WTC11 (cell line): ENCODE measurements at regions not wholly inside any gene's neighbourhood (a gene's known extent, or its start where the extent isn't known, plus 50 kb on each side); places are given as distances from the start of the nearest gene placed in this dataset.

Experiments used
- ATAC-seq: fragments of 200-7000 bp; cut with Tn5 transposase; 2 replicates; pipeline ENCODE4 v1.10.0; 2021; ENCODE audit warnings: mild to moderate bottlenecking, moderate library complexity
- CTCF ChIA-PET: fragments of 300-600 bp; sonication (Branson Sonifier 250); formaldehyde crosslinking; loops from one replicate; lab custom pipeline; 2021; ENCODE audit warnings: antibody characterized with exemption; lab: Charles Lee
- POLR2A ChIA-PET: fragments of 350-600 bp; sonication (Branson Sonifier 250); formaldehyde crosslinking; loops from one replicate; lab custom pipeline; 2021; ENCODE audit warnings: antibody characterized with exemption; lab: Charles Lee
- DNase-seq: peaks from one replicate; pipeline ENCODE4 v3.0.0; 2021; ENCODE audit warnings: low spot score
- H3K27ac Mint-ChIP-seq: 2 replicates; pipeline ENCODE4 v1.8.0; 2021; ENCODE audit warnings: mixed read lengths
- H3K27me3 Mint-ChIP-seq: 2 replicates; pipeline ENCODE4 v1.8.0; 2021; ENCODE audit warnings: low read depth, mild to moderate bottlenecking, moderate library complexity, mixed read lengths
- H3K36me3 Mint-ChIP-seq: 2 replicates; pipeline ENCODE4 v1.8.0; 2021; ENCODE audit warnings: mixed read lengths
- H3K4me1 Mint-ChIP-seq: 2 replicates; pipeline ENCODE4 v1.8.0; 2022; ENCODE audit warnings: mixed read lengths
- H3K4me3 Mint-ChIP-seq: 2 replicates; pipeline ENCODE4 v1.8.0; 2021; ENCODE audit warnings: mild to moderate bottlenecking, moderate library complexity, mixed read lengths
- H3K9me3 Mint-ChIP-seq: 2 replicates; pipeline ENCODE4 v1.8.0; 2021; ENCODE audit warnings: mixed read lengths
- ELF4 ChIP-seq: sonication (generic); formaldehyde crosslinking; IDR thresholded peaks from 2 replicates; pipeline ENCODE4 v1.8.1; 2022; ENCODE audit warnings: low read depth, mild to moderate bottlenecking, moderate library complexity, missing genetic modification reagents
- ESRRA ChIP-seq: sonication (generic); formaldehyde crosslinking; IDR thresholded peaks from 2 replicates; pipeline ENCODE4 v1.8.1; 2022; ENCODE audit warnings: mild to moderate bottlenecking, missing genetic modification reagents, borderline replicate concordance
- ETV6 ChIP-seq: sonication (generic); formaldehyde crosslinking; IDR thresholded peaks from 2 replicates; pipeline ENCODE4 v1.8.1; 2022; ENCODE audit warnings: mild to moderate bottlenecking, missing genetic modification reagents
- FOXK1 ChIP-seq: sonication (generic); formaldehyde crosslinking; IDR thresholded peaks from 2 replicates; pipeline ENCODE4 v1.8.0; 2022; ENCODE audit warnings: mild to moderate bottlenecking, moderate library complexity, missing genetic modification reagents
- FOXP1 ChIP-seq: sonication (generic); formaldehyde crosslinking; IDR thresholded peaks from 2 replicates; pipeline ENCODE4 v1.8.0; 2022; ENCODE audit warnings: missing genetic modification reagents, mild to moderate bottlenecking, moderate library complexity, borderline replicate concordance
- GRHL2 ChIP-seq: fragments of 250-450 bp; sonication (Bioruptor Pico); IDR thresholded peaks from 2 replicates; pipeline ENCODE4 v1.8.0; 2022; ENCODE audit warnings: mild to moderate bottlenecking, moderate library complexity; ENCODE audit not compliant: insufficient replicate concordance, severe bottlenecking
- JUN ChIP-seq: sonication (generic); formaldehyde crosslinking; IDR thresholded peaks from 2 replicates; pipeline ENCODE4 v1.8.0; 2023; ENCODE audit warnings: mild to moderate bottlenecking, missing genetic modification reagents
- KAT7 ChIP-seq: sonication (generic); formaldehyde crosslinking; IDR thresholded peaks from 2 replicates; pipeline ENCODE4 v1.8.1; 2023; ENCODE audit warnings: missing genetic modification reagents, mild to moderate bottlenecking, borderline replicate concordance
- MYBL2 ChIP-seq: sonication (generic); formaldehyde crosslinking; IDR thresholded peaks from 2 replicates; pipeline ENCODE4 v1.8.1; 2023; ENCODE audit warnings: mild to moderate bottlenecking, moderate library complexity, missing genetic modification reagents
- NFE2L1 ChIP-seq: sonication (generic); formaldehyde crosslinking; IDR thresholded peaks from 2 replicates; pipeline ENCODE4 v1.8.1; 2023; ENCODE audit warnings: missing genetic modification reagents
- NR1H2 ChIP-seq: sonication (generic); formaldehyde crosslinking; IDR thresholded peaks from 2 replicates; pipeline ENCODE4 v1.9.0; 2021; ENCODE audit warnings: mild to moderate bottlenecking, moderate library complexity, missing genetic modification reagents
- NR3C1 ChIP-seq: sonication (generic); formaldehyde crosslinking; conservative IDR thresholded peaks from 2 replicates; pipeline ENCODE4 v1.8.1; 2023; ENCODE audit warnings: low read depth, mild to moderate bottlenecking, missing genetic modification reagents
- SMAD3 ChIP-seq: sonication (generic); formaldehyde crosslinking; IDR thresholded peaks from 2 replicates; pipeline ENCODE4 v1.8.0; 2022; ENCODE audit warnings: missing genetic modification reagents, mild to moderate bottlenecking, borderline replicate concordance
- SMAD4 ChIP-seq: sonication (generic); formaldehyde crosslinking; IDR thresholded peaks from 2 replicates; pipeline ENCODE4 v1.8.0; 2022; ENCODE audit warnings: mild to moderate bottlenecking, missing genetic modification reagents
- SOX15 ChIP-seq: fragments of 250-450 bp; sonication (Bioruptor Pico); IDR thresholded peaks from 2 replicates; pipeline ENCODE4 v1.9.0; 2021; ENCODE audit warnings: mild to moderate bottlenecking
- TEAD1 ChIP-seq: sonication (generic); formaldehyde crosslinking; IDR thresholded peaks from 2 replicates; pipeline ENCODE4 v1.8.0; 2022; ENCODE audit warnings: mild to moderate bottlenecking, missing genetic modification reagents
- TP53 ChIP-seq: sonication (generic); formaldehyde crosslinking; IDR thresholded peaks from 2 replicates; pipeline ENCODE4 v1.8.1; 2023; ENCODE audit warnings: mild to moderate bottlenecking, missing genetic modification reagents
- ZNF416 ChIP-seq: fragments of 250-450 bp; sonication (Bioruptor Pico); IDR thresholded peaks from 2 replicates; pipeline ENCODE4 v1.9.0; 2021; ENCODE audit warnings: mild to moderate bottlenecking, inconsistent platforms
- TF ChIP-seq, protein P1 (sequence below): sonication (generic); formaldehyde crosslinking; IDR thresholded peaks from 2 replicates; pipeline ENCODE4 v1.8.0; 2022; ENCODE audit warnings: mild to moderate bottlenecking, missing genetic modification reagents
- TF ChIP-seq, protein P2 (sequence below): sonication (generic); formaldehyde crosslinking; IDR thresholded peaks from 2 replicates; pipeline ENCODE4 v1.8.1; 2023; ENCODE audit warnings: mild to moderate bottlenecking, missing genetic modification reagents, borderline replicate concordance
- TF ChIP-seq, protein P3 (sequence below): fragments of 250-450 bp; sonication (Bioruptor Pico); IDR thresholded peaks from 2 replicates; pipeline ENCODE4 v1.9.0; 2021; ENCODE audit warnings: moderate library complexity, mild to moderate bottlenecking, inconsistent platforms, borderline replicate concordance
- TF ChIP-seq, protein P4 (sequence below): sonication (generic); formaldehyde crosslinking; IDR thresholded peaks from 2 replicates; pipeline ENCODE4 v1.8.0; 2022; ENCODE audit warnings: mild to moderate bottlenecking, missing genetic modification reagents
- TF ChIP-seq, protein P5 (sequence below): sonication (generic); formaldehyde crosslinking; IDR thresholded peaks from 2 replicates; pipeline ENCODE4 v1.8.1; 2022; ENCODE audit warnings: mild to moderate bottlenecking, moderate library complexity, missing genetic modification reagents
- TF ChIP-seq, protein P6 (sequence below): sonication (generic); formaldehyde crosslinking; IDR thresholded peaks from 2 replicates; pipeline ENCODE4 v1.8.0; 2022; ENCODE audit warnings: missing genetic modification reagents

DNA sequence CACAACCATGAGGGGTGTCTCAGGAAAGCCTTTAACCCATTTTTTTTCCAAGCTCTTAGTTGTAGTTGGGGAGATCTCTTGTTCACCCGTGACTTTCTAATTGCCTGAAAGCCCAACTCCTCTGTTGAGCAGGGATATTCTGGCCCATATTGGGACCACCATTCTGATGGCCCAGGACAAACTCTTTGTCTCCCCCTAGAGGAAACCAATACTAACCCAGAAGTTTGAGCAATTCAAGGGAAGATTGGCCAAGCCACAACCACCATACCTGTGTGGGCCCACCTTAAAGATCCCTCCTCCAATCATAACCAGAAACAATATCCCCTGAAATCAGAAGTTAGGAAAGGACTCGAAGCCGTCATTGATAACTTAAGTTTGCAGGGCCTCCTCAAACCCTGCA is 132.6 kb downstream of the THBS2 start:
- H3K4me1 Mint-ChIP-seq: no peaks in the 10 kb centered on the region; the same call in 1 of the 2 replicates
- no peaks in the 10 kb centered on the region; the same call in 1 of the 2 replicates for H3K27me3 Mint-ChIP-seq
- H3K9me3 Mint-ChIP-seq: peaks cover 39% of the 10 kb centered on the region
- peaks cover 6% of the 10 kb centered on the region; the same call in 1 of the 2 replicates for H3K36me3 Mint-ChIP-seq
- no peak overlapping the region for H3K27ac Mint-ChIP-seq
- ATAC-seq: no peak
- DNase-seq: no peak
- TF ChIP-seq, protein P1, sequence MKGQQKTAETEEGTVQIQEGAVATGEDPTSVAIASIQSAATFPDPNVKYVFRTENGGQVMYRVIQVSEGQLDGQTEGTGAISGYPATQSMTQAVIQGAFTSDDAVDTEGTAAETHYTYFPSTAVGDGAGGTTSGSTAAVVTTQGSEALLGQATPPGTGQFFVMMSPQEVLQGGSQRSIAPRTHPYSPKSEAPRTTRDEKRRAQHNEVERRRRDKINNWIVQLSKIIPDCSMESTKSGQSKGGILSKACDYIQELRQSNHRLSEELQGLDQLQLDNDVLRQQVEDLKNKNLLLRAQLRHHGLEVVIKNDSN: no peak
- no peak for TF ChIP-seq JUN
- TF ChIP-seq ESRRA (CRISPR knock-in tag): no peak
- no peak for TF ChIP-seq SMAD3 (CRISPR knock-in tag)
- no peak for TF ChIP-seq MYBL2 (CRISPR knock-in tag)
- TF ChIP-seq SOX15: no peak
- TF ChIP-seq TEAD1 (CRISPR knock-in tag): no peak
- TF ChIP-seq, protein P2, sequence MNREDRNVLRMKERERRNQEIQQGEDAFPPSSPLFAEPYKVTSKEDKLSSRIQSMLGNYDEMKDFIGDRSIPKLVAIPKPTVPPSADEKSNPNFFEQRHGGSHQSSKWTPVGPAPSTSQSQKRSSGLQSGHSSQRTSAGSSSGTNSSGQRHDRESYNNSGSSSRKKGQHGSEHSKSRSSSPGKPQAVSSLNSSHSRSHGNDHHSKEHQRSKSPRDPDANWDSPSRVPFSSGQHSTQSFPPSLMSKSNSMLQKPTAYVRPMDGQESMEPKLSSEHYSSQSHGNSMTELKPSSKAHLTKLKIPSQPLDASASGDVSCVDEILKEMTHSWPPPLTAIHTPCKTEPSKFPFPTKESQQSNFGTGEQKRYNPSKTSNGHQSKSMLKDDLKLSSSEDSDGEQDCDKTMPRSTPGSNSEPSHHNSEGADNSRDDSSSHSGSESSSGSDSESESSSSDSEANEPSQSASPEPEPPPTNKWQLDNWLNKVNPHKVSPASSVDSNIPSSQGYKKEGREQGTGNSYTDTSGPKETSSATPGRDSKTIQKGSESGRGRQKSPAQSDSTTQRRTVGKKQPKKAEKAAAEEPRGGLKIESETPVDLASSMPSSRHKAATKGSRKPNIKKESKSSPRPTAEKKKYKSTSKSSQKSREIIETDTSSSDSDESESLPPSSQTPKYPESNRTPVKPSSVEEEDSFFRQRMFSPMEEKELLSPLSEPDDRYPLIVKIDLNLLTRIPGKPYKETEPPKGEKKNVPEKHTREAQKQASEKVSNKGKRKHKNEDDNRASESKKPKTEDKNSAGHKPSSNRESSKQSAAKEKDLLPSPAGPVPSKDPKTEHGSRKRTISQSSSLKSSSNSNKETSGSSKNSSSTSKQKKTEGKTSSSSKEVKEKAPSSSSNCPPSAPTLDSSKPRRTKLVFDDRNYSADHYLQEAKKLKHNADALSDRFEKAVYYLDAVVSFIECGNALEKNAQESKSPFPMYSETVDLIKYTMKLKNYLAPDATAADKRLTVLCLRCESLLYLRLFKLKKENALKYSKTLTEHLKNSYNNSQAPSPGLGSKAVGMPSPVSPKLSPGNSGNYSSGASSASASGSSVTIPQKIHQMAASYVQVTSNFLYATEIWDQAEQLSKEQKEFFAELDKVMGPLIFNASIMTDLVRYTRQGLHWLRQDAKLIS (CRISPR knock-in tag): no peak
- TF ChIP-seq ELF4 (CRISPR knock-in tag): no peak
- TF ChIP-seq ETV6 (CRISPR knock-in tag): no peak
- TF ChIP-seq, protein P3, sequence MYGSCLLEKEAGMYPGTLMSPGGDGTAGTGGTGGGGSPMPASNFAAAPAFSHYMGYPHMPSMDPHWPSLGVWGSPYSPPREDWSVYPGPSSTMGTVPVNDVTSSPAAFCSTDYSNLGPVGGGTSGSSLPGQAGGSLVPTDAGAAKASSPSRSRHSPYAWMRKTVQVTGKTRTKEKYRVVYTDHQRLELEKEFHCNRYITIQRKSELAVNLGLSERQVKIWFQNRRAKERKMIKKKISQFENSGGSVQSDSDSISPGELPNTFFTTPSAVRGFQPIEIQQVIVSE (CRISPR knock-in tag): no peak
- no peak for TF ChIP-seq KAT7 (CRISPR knock-in tag)
- TF ChIP-seq SMAD4 (CRISPR knock-in tag): no peak
- TF ChIP-seq ZNF416 (CRISPR knock-in tag): no peak
- no peak for TF ChIP-seq NR3C1 (CRISPR knock-in tag)
- TF ChIP-seq, protein P4, sequence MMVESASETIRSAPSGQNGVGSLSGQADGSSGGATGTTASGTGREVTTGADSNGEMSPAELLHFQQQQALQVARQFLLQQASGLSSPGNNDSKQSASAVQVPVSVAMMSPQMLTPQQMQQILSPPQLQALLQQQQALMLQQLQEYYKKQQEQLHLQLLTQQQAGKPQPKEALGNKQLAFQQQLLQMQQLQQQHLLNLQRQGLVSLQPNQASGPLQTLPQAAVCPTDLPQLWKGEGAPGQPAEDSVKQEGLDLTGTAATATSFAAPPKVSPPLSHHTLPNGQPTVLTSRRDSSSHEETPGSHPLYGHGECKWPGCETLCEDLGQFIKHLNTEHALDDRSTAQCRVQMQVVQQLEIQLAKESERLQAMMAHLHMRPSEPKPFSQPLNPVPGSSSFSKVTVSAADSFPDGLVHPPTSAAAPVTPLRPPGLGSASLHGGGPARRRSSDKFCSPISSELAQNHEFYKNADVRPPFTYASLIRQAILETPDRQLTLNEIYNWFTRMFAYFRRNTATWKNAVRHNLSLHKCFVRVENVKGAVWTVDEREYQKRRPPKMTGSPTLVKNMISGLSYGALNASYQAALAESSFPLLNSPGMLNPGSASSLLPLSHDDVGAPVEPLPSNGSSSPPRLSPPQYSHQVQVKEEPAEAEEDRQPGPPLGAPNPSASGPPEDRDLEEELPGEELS: no peak
- TF ChIP-seq, protein P5, sequence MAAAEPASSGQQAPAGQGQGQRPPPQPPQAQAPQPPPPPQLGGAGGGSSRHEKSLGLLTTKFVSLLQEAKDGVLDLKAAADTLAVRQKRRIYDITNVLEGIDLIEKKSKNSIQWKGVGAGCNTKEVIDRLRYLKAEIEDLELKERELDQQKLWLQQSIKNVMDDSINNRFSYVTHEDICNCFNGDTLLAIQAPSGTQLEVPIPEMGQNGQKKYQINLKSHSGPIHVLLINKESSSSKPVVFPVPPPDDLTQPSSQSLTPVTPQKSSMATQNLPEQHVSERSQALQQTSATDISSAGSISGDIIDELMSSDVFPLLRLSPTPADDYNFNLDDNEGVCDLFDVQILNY: no peak
- TF ChIP-seq, all 79 proteins: peak for 0
- no peak overlapping the region for H3K4me3 Mint-ChIP-seq
- CTCF ChIA-PET: no interaction called here
- POLR2A ChIA-PET: no interaction called here

DNA sequence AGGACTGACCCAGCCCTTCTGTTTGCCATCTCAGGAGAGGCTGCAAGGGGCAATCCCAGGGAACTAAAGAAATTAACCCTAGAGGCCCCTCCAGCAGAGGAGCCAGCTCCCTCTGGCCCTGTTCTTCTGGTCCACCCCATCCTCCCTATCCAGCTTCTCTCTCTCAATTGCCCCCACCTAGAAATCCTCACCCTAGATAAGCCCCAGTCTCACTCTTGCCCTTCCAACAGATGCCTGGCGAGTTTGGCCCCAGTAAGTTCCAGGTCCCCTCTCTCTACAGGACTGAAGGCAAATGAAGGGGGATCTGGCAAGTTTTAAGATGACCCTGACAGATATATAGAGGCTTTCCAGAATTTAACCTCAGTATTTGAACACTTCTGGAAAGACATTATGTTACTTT is 134.0 kb downstream of the THBS2 start:
- POLR2A ChIA-PET: no interaction called here
- H3K36me3 Mint-ChIP-seq: peaks cover 6% of the 10 kb centered on the region; the same call in 1 of the 2 replicates
- ATAC-seq (no peak), DNase-seq (no peak)
- no peak overlapping the region for H3K4me3 Mint-ChIP-seq
- peaks cover 11% of the 10 kb centered on the region for H3K4me1 Mint-ChIP-seq
- CTCF ChIA-PET: no interaction called here
- H3K27ac Mint-ChIP-seq: no peak overlapping the region
- peaks cover 32% of the 10 kb centered on the region for H3K9me3 Mint-ChIP-seq
- H3K27me3 Mint-ChIP-seq: no peaks in the 10 kb centered on the region; the same call in 1 of the 2 replicates
- no peak for TF ChIP-seq TP53
- TF ChIP-seq NFE2L1: no peak
- TF ChIP-seq GRHL2: no peak
- TF ChIP-seq FOXK1 (CRISPR knock-in tag): no peak
- no peak for TF ChIP-seq SMAD4 (CRISPR knock-in tag)
- TF ChIP-seq NR1H2 (CRISPR knock-in tag): no peak
- TF ChIP-seq, protein P6, sequence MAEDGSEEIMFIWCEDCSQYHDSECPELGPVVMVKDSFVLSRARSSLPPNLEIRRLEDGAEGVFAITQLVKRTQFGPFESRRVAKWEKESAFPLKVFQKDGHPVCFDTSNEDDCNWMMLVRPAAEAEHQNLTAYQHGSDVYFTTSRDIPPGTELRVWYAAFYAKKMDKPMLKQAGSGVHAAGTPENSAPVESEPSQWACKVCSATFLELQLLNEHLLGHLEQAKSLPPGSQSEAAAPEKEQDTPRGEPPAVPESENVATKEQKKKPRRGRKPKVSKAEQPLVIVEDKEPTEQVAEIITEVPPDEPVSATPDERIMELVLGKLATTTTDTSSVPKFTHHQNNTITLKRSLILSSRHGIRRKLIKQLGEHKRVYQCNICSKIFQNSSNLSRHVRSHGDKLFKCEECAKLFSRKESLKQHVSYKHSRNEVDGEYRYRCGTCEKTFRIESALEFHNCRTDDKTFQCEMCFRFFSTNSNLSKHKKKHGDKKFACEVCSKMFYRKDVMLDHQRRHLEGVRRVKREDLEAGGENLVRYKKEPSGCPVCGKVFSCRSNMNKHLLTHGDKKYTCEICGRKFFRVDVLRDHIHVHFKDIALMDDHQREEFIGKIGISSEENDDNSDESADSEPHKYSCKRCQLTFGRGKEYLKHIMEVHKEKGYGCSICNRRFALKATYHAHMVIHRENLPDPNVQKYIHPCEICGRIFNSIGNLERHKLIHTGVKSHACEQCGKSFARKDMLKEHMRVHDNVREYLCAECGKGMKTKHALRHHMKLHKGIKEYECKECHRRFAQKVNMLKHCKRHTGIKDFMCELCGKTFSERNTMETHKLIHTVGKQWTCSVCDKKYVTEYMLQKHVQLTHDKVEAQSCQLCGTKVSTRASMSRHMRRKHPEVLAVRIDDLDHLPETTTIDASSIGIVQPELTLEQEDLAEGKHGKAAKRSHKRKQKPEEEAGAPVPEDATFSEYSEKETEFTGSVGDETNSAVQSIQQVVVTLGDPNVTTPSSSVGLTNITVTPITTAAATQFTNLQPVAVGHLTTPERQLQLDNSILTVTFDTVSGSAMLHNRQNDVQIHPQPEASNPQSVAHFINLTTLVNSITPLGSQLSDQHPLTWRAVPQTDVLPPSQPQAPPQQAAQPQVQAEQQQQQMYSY (CRISPR knock-in tag): no peak
- no peak for TF ChIP-seq FOXP1 (CRISPR knock-in tag)
- TF ChIP-seq KAT7 (CRISPR knock-in tag): no peak
